GM21825 (cell line): ENCODE measurements at regions not wholly inside any gene's neighbourhood (a gene's known extent, or its start where the extent isn't known, plus 50 kb on each side); places are given as distances from the start of the nearest gene placed in this dataset.
A peak's percentile ranks its signal among the peaks of the same experiment; 100 is the strongest.

Experiments
- ATAC-seq: cut with Tn5 transposase; IDR thresholded peaks from one replicate; pipeline ENCODE4 v1.9.1; 2021; ENCODE audit warnings: mild to moderate bottlenecking, moderate library complexity; ENCODE audit not compliant: unreplicated experiment

DNA sequence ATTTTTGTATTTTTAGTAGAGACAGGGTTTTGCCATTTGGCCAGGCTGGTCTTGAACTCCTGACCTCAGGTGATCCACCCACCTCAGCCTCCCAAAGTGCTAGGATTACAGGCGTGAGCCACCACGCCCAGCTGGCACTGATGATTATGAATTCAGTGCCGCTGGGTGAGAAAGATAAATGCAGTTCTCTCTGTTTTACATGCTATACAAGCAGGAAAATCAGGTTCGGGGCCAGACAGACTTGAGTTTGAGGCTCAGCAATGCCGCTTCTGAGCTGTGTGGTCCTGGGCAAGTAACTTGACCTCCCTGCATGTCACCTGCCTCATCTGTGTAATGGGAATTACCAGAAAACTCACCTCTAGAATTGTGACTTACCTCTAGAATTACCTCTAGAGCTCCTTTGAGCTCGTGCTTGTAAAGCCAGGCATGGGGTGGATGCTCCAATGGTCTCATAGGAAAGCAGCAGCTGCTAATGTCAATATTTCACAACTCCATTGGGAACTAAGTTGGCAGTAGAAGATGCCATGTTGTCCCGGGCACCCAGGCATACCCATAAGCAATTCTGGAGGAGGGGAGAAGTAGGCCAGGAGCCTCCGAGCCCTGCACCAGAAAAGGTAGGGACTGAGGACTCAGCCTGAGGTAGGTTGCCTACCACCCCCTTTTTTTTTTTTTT lies 119.8 kb upstream of the SLC25A33 start:
- no peak for ATAC-seq

DNA sequence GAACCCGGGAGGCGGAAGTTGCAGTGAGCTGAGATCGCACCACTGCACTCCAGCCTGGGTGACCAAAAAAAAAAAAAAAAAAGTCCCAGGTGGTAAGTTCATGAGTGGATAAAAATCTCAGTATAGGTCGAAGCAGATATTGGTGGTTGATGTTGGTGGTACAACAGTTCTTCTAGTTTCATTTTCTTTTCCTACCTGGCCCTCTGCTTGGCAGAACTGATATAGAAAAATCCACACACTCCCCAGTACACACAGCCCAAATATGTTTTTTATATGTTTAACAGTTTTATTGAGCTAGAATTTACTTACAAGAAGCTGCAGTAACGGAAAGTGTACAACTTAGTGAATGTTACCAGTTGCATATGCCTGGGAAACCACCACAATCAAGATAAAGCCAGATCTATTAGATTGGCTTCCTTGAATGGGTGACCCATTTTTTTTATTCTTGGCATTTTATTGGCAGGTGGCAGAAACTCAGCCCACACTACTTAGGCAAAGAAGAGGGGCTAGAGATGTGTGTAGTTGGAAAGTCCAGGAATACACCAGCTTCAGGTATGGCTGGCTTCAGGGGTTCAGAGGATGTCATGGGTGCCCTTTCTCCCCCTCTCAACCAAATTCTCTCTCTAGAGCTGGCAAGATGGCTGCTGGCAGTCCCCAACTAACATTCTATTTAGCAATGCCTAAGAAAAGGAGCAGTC lies 118.3 kb upstream of the SLC25A33 start:
- no peak for ATAC-seq

DNA sequence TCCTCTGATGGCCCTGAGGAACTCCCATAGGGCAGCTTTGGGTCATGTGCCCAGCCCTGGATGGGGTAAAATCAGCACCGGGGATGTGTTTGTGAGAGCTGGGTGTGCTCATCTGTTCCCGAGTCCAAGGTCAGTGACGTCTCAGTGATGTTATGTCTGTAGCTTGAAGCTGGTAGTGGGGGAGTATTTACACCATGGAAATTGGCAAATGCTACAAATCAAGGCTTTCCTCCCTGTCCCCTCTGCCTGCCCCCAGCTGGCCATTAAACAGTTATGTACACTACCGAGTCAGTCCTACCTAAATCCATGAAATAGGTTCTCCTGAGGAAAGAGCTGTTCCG lies 117.8 kb upstream of the SLC25A33 start:
- no peak for ATAC-seq

DNA sequence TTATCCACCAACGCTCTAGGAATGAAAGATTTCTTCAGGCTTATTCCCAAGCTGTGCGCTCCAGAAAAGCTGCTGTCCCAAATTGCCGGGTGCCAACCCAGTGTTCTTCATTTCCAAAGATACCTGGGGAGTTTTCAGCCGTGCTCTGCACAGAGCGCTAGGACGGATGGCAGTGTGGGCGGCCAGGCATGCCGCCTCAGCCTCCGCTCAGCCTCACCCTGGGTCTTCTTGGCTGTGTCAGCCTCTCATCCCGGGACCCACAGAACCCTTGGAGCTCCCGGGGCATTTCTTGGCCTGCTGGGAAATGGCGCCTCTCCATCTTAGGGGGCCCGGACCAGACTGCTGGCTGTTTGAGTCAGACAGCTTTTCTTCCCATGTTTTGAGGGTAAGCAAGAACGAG lies 116.9 kb upstream of the SLC25A33 start:
- ATAC-seq = no peak

DNA sequence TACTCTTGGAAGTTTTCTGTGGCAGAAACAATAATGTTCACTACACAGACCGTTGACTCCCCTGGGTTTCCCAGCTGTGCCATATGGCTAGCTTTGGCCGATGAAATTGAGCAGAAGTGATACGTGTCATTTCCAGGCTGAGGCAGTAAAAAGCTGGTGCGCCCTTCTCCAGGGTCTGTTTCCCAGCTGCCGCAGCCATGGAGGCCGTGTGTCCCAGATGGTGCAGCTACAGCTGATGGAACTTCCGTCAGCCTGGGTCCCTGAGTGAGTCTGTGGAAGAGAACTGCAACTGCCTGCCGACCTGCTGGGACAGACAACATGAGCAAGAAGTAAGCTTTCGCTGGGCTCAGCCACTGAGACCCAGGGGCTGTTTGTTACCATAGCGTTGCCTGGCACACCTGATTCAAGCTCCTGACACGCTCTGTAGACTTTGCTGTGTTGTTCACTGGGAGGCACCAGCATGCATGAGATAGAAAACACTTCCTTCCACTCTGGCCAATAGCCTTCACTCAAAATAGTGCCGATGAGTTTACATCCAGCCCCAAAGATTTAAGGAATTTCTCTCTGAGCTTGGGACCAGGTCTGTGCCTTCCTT lies 116.3 kb upstream of the SLC25A33 start:
- ATAC-seq = no peak

DNA sequence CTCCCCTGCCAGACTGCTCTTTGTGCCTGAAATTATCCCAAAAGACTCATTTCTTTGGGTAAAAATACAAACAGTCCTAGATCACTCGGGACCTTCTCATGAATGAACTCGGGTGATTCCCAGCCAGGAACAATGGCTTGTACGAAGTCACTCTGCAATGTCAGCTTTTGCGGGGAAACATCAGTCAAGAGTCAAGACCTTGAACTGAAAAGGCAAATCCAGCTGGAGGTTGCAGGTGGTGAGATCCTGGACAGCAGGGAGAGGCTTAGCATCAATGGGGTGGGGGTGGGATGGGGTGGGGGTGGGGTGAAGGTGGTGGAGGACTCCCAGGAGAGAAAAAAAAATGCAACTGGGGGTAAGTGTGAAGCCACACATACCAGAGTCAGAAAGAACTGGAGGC lies 115.0 kb upstream of the SLC25A33 start:
- ATAC-seq = no peak

DNA sequence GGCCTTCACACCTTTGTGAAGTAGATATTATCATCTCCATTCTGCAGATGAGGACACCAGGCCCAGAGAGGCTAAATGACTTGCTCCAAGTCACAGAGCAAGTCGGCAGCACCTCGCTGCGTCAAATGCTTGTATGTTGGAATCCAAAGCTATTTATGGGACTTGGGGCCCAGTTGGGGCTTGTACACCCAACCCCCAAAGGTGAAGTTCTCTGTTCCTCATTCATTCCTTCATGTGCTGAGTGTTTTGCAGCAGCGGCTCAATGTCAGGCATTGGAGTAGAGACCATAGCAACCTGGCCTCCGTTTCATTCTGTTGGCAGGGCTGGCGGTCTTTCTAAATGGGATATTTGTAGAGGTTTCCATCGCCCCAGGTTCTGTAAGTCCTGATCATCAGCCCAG lies 113.4 kb upstream of the SLC25A33 start:
- ATAC-seq = no peak

DNA sequence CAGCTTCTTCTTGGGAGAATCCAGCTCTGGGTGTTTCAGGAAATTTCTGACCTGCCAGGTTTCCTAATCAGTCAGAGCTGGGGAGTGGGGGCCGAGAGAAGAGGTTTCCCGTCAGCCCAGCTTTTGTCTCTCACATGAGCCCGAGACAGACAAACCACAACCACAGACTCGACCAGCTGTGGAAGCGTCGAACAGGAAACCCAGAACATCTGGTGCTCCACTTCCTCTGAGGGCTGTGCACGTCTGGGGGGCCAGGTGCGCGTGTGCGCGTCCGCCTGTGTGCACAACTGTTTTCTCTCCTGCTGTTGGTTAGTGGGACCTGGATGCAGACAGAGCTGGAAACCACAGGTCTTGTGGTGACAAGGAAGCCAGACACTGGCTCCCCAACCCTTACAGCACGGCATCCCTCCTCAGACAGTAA lies 113.0 kb upstream of the SLC25A33 start:
- peak; percentile 65 for ATAC-seq

DNA sequence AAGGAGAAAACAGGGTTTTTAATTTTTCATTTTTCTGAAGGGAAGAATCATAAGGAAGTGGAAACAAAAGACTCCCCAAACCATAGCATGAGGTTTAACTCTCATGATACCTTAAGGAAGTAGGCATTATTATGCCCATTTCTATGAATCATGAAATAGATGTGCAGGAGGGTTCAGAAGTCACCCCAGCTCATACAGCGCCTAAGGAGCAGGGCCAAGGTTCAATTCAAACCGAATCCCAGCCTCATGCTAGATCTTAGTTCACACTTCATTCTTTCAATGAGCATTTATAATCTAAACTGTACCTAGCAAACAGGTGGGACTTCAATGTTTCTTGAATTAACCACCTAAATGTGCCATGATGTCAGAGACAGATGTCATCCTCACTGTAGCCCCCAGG lies 111.9 kb upstream of the SLC25A33 start:
- ATAC-seq = no peak

DNA sequence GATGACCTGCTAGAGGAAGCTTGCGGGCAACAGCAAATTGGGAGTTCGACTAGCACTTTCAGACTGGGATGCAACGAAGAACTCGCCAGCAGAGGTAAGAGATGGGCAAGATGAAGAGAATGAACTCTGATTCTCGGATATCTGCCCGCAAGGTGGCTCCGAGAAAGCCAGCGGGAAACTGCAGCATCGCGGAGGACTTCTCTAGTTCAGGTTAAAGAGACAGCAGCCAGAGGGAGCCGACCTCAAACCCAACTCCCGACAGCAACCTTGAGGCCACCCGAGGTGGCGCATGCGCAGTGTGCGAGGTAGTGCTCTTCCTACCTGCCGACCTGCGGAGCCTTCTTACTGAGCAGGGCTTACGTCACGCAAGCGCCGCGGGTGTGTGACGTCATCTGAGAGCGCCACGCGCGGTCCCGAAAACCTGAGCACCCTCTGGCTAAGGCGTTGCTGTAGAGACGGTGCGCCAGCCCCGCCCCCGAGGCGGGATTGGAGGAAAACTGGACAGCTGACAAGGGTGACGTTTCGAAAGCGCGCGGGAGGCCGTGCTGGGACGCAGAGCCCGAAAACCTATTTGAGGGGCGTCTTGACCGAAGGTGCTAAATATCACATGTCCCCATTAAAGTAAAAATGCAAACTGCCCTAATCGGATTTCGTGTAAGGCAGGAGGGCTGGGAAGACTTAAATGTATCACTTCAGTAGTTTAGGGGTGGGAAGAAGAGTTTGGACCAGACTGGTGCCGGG lies 110.5 kb upstream of the SLC25A33 start:
- ATAC-seq = peak; percentile 76

DNA sequence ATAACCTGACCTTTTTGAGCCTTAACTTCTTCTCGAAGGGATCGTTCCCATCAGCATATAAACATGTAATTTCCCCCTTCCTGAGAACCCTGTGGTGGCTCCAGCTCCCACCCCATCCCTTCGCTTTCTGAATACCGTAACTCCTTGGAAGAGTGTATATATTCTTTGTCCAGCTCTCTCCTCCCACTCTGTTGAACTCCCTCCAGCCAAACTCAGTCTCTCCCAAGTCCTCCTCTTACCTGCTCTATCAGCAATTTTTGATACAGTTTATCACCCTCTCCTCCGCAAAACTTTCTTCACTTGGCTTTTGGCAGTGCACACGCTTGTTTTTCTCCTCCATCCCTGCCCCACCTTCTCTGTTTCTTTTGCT lies 109.9 kb upstream of the SLC25A33 start:
- ATAC-seq = no peak

DNA sequence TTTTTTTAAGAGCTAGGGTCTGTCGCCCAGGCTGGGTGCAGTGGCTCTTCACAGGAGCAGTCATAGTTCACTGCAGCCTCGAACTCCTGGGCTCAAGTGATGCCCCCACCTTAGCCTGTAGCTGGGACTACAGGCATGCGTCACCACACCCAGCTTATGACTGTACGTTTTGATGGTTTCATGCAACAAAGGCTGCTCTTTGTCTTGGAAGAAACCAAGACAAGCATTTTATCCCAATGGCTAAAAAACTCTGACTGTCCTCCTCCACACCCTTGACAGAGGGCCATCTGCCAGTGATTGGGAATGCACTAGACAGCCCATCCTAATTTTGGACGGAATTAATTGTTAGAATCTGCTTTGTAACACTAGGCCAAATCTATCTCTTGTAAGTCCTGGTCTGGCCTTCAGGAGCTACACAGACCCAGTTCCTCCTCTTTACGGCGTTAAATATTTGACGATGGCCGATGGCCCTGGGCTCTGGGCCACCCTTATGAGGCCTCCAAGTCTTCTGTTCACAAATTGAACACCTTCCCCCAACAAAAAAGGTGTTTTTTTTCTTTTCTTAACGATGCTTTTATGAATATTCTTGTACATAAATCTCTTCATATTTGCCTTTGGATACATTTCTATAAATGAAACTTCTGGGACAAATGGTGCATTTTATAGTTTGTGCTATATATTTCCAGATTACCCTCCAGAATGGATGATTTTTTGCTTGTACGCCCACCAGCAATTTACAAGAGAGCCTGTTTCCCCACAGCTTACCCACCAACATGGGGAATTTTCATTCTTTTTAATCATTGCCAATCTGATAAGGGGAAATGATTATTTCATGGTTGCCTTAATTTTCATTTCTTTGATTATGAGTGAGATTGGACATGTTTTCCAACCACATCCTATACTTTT lies 104.8 kb upstream of the SLC25A33 start:
- ATAC-seq = no peak

DNA sequence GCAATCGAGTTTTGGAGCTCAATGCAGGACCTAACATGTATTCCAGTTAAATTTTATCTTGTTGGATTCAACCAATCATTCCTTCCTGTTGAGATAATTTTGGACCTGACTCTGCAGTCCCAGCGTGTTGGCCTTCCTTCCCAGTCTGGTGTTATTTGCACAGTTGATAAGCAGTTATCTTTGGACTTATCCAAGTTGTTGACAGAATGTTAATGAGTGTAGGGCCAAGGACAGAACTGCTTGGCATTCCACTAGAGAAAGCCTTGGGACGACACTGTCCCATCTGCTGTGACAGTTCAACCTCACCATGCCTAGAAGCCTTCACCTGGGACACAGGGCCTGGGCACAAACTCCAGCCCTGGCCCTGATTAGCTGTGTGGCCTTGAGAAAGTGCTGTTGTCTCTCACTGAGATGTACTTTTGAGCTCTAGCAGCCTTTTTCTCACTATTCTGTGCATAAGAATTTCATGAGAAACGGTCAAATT lies 104.1 kb upstream of the SLC25A33 start:
- ATAC-seq = no peak

DNA sequence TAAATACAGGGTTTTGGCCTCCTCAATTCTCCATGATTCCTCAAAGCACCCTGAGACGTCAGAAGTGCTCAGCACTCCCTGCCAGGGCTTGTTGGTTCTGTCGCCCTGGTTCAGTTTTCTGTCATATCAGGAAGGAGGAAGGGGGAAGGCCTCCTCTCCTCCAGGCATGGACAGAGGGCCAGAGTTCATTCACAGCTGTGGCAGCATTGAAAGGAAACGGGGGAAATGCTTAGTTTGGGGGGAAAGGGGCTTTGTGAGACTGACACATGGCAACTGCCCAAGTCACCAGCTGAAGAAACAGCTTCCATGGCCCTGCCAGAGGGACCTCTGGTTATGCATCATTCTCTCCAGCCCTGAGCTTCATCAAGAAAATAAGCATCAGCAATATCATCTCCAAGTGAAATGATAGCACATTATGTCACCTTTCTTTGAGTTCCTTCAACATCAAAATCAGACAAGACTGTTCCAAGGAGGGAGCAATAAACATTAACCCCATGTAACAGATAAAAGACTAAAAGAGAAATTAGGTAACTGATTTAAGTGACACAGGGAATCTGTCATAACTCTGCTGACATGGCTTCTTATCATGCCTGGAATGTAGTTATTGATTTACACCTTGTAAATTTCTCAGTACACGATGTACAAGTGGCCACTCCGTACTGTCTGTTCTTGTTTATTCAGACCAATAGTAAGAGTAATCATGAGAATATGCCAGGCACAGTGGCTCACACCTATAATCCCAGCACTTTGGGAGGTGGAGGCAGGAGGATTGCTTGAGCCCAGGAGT lies 103.2 kb upstream of the SLC25A33 start:
- ATAC-seq = no peak

DNA sequence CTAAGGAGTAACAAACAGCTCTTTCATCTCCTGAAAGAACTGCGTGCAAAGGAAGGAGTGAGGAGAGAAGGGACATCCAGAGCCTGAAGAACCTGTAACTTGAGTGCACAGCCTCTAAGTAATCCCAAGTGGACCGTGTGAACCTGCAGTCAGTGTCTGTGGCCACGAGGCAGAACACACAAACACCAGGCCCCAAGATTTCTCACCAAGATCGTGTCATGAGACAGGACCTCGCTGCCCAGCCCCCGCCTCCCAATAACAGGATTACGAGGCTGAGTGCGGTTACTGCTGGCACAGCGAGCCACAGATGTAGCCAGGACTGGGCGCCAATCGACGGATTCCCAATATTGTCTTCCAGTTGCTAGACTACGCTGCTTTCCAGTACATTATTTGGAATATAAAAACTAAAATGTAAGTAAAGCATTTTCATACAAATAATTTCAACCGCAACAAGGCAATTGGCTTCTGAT lies 101.3 kb upstream of the SLC25A33 start:
- ATAC-seq = no peak

DNA sequence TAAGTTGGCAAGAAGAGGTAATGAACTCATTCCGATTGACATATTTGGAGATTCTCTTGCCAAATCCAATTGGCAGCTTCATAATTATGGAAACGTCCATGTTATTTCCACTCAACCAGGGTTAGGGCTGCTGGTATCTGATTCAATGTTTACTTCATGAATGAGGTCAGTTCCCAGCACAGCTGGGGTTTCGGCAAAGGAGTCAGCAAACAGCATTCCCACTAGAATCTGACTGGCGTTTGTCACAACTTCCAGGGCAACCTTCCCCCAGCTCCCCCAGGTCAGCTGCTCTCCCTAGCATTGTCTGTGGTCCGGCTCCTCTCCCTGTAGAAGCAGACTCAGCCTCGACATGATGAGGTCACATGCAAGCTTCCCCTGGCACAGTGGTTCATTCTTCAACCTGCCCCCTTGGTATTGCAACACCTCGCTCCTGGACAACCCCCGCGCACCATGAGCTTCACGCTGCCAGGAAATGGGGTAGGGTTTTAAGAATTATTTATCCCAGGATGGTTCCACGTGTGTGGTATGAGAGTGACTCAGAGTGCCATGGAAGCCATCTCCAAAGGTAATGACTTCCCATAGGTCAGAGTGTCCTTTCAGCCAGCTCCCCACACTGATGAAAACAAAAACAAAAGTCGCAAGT lies 100.7 kb upstream of the SLC25A33 start:
- ATAC-seq = no peak

DNA sequence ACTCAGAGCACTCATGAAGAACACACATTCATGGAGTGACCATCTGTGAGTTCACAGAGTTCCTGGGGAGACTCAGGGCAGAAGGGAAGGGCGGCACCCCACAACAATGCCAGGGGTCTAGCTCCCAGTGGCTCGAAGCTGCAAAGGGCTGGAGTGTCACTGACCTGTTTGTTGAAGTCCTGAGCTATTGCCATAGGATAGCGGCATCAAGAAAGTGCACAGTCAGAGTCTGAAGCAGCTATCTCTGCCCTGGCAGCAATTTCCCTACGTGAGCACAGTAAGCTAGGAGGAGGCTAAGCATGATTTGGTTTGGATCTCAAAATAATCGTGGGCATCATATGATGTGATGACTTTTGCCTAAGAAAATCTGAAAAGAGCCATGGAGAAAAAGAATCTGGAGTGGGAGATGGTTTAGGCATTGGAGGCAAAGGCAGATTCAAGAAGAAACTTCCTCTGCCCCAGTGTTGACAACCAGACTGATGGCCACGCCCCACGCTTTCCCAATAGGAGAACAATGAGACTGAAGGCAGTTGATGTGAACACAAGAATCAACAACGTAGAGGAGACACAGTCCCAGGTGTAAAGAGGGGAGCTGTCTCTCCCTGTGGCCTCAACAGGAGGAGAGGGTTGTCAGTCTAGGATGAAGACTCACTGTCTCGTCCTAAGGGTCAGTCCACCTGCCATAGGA lies 100.0 kb upstream of the SLC25A33 start:
- ATAC-seq = no peak

DNA sequence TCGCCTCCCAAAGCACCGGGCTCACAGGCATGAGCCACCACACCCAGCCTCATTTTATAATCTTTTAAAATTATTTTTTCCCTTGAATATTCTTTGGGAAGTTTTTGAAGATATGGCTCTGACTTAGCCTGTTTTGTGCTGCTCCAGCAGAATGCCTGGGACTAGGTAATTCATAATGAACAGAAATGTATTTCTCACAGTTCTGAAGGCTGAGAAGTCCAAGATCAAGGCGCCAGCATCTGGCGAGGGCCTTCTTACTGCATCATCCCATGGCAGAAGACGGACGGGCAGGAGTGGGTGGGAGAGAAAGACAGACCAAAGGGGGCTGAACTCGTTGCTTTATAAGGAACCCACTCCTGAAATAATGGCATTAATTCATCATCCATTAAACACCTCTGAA lies 99.0 kb upstream of the SLC25A33 start:
- ATAC-seq = no peak

DNA sequence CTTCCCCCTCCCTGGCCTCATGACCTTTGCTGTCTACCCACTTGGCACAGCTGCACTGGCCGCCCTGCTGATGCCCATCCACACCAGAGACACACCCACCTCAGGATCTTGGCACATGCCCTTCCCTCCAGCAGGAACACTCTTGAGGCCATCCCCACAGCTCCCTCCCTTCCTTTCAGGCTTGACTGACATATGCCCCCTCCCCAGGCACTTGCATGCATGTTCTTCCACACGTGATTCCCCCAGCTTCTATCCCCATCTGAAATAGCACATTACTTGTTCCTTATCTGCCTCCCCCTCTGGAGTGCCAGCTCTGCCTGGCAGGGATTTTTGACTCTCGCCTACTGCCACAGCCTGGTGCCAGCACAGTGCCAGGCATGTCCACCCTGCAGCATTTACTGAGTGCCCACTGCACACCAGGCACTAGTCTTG lies 98.5 kb upstream of the SLC25A33 start:
- no peak for ATAC-seq
